ENCODE measurements at regions not wholly inside any gene's neighbourhood (a gene's known extent, or its start where the extent isn't known, plus 50 kb on each side); places are given as distances from the start of the nearest gene placed in this dataset.

- peak; percentile 34 to 61 for DNase-seq (ENCODE audit: low read depth in 2 of 2)
- TF ChIP-seq CTCF (IDR thresholded peaks at IDR 0.05; ENCODE audit: low read depth, low read length): no peak
- no peak overlapping the region for H3K4me3 ChIP-seq (replicated peaks in 1 of 2; ENCODE audit: low read depth in 2 of 2, low read length in 2 of 2)
These were observed 234.8 kb downstream of the AUH start for GRCh38 chr9:91126761-91127445.

GRCh38 chr9:91127653-91128052 is 234.1 kb downstream of the AUH start:
- H3K4me3 ChIP-seq (replicated peaks in 1 of 2; ENCODE audit: low read depth in 2 of 2, low read length in 2 of 2): no peak overlapping the region
- no peak for TF ChIP-seq CTCF (IDR thresholded peaks at IDR 0.05; ENCODE audit: low read depth, low read length)
- DNase-seq (ENCODE audit: low read depth in 2 of 2): peak in 1 of 2 donors; percentile 52

GRCh38 chr9:91130796-91131318 is 230.9 kb downstream of the AUH start:
- TF ChIP-seq CTCF (IDR thresholded peaks at IDR 0.05; ENCODE audit: low read depth, low read length): no peak
- no peak overlapping the region for H3K4me3 ChIP-seq (replicated peaks in 1 of 2; ENCODE audit: low read depth in 2 of 2, low read length in 2 of 2)
- DNase-seq (ENCODE audit: low read depth in 2 of 2): no peak

- no peak for TF ChIP-seq CTCF (IDR thresholded peaks at IDR 0.05; ENCODE audit: low read depth, low read length)
- DNase-seq (ENCODE audit: low read depth in 2 of 2): peak; percentile 90 to 95
- H3K4me3 ChIP-seq (replicated peaks in 1 of 2; ENCODE audit: low read depth in 2 of 2, low read length in 2 of 2): no peak overlapping the region
These were observed 230.3 kb downstream of the AUH start for GRCh38 chr9:91131433-91131839.

- TF ChIP-seq CTCF (IDR thresholded peaks at IDR 0.05; ENCODE audit: low read depth, low read length): no peak
- DNase-seq (ENCODE audit: low read depth in 2 of 2): no peak
- no peak overlapping the region for H3K4me3 ChIP-seq (replicated peaks in 1 of 2; ENCODE audit: low read depth in 2 of 2, low read length in 2 of 2)
These were observed 229.1 kb downstream of the AUH start for GRCh38 chr9:91132576-91133073.

- no peak for DNase-seq (ENCODE audit: low read depth in 2 of 2)
- TF ChIP-seq CTCF (IDR thresholded peaks at IDR 0.05; ENCODE audit: low read depth, low read length): no peak
- H3K4me3 ChIP-seq (replicated peaks in 1 of 2; ENCODE audit: low read depth in 2 of 2, low read length in 2 of 2): no peak overlapping the region
These were observed 227.1 kb downstream of the AUH start for GRCh38 chr9:91134608-91135007.
